ENCODE measurements at regions not wholly inside any gene's neighbourhood (a gene's known extent, or its start where the extent isn't known, plus 50 kb on each side); places are given as distances from the start of the nearest gene placed in this dataset.

DNA sequence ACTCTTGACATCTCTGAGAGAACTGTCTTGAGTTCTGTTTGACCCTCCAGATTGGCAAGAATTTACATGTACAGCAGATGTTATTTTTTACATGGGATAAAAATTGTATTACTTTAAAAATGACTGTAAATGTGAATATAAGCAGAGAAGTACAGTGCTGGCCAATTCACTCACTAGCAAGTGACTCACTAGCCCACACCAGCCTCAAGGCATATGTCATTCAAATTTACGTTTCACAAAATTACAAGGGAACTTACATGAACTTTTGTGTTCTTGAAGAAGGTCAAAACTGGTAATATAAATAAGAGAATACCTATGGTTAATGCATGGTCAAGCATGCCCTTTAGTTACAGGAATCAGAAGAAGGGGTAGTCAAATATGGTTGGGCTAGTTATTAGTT lies 54.0 kb upstream of the HMGCLL1 start:
- peak; percentile 1 for DNase-seq (ENCODE audit: low read depth)
- no peaks in the 10 kb centered on the region for H3K36me3 ChIP-seq (ENCODE audit: insufficient read depth, low read length)
- H2AFZ ChIP-seq (ENCODE audit: low read depth, low read length): no peak overlapping the region
- H3K79me2 ChIP-seq (ENCODE audit: insufficient read depth, low read length): no peaks in the 10 kb centered on the region
- H3K9me3 Mint-ChIP-seq (ENCODE audit: unreplicated experiment): no peaks in the 10 kb centered on the region
- peaks cover 4% of the 10 kb centered on the region for H3K4me1 ChIP-seq (ENCODE audit: insufficient read depth, low read length)
- TF ChIP-seq, protein P1, sequence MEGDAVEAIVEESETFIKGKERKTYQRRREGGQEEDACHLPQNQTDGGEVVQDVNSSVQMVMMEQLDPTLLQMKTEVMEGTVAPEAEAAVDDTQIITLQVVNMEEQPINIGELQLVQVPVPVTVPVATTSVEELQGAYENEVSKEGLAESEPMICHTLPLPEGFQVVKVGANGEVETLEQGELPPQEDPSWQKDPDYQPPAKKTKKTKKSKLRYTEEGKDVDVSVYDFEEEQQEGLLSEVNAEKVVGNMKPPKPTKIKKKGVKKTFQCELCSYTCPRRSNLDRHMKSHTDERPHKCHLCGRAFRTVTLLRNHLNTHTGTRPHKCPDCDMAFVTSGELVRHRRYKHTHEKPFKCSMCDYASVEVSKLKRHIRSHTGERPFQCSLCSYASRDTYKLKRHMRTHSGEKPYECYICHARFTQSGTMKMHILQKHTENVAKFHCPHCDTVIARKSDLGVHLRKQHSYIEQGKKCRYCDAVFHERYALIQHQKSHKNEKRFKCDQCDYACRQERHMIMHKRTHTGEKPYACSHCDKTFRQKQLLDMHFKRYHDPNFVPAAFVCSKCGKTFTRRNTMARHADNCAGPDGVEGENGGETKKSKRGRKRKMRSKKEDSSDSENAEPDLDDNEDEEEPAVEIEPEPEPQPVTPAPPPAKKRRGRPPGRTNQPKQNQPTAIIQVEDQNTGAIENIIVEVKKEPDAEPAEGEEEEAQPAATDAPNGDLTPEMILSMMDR (IDR thresholded peaks at IDR 0.05; ENCODE audit: insufficient read depth, low read depth, low read length): no peak
- TF ChIP-seq EZH2 (IDR thresholded peaks at IDR 0.05; ENCODE audit: insufficient read depth, low read length): no peak
- no peaks in the 10 kb centered on the region for H3K9me3 ChIP-seq (ENCODE audit: insufficient read depth, low read depth, low read length)
- H3K4me3 Mint-ChIP-seq (ENCODE audit: unreplicated experiment): no peak overlapping the region
- no peak overlapping the region for H3K4me3 ChIP-seq (ENCODE audit: insufficient read depth, low read depth, low read length)
- H3K4me2 ChIP-seq (ENCODE audit: low read length): no peak overlapping the region
- no peaks in the 10 kb centered on the region for H3K27me3 Mint-ChIP-seq (ENCODE audit: low read depth, unreplicated experiment)
- H3K27me3 ChIP-seq (ENCODE audit: insufficient read depth, low read length): no peaks in the 10 kb centered on the region
- no peak overlapping the region for H3K9ac ChIP-seq (ENCODE audit: low read length)
- no peak overlapping the region for H3K27ac Mint-ChIP-seq (ENCODE audit: unreplicated experiment)
- FAIRE-seq: no peak
- no peaks in the 10 kb centered on the region for H3K36me3 Mint-ChIP-seq (ENCODE audit: low read depth, unreplicated experiment)
- peaks cover 7% of the 10 kb centered on the region for H3K4me1 Mint-ChIP-seq (ENCODE audit: low read depth, unreplicated experiment)
- no peak overlapping the region for H3K27ac ChIP-seq (ENCODE audit: low read depth, low read length)
- no peaks in the 10 kb centered on the region for H4K20me1 ChIP-seq (ENCODE audit: insufficient read depth, low read length)
